GM18505 (cell line): ENCODE measurements at regions not wholly inside any gene's neighbourhood (a gene's known extent, or its start where the extent isn't known, plus 50 kb on each side); places are given as distances from the start of the nearest gene placed in this dataset.
"Not testable (repeated sequence)": the region's sequence is repeated elsewhere in the genome, so short reads cannot be mapped to it uniquely, and the experiment has no call there.

ENCODE experiments used
- ATAC-seq: cut with Tn5 transposase; IDR thresholded peaks from one replicate; pipeline ENCODE4 v1.9.1; 2021; ENCODE audit not compliant: unreplicated experiment
- POLR2A ChIP-seq: IDR thresholded peaks from 4 replicates; pipeline ENCODE4 v1.6.1; 2011; ENCODE audit warnings: borderline replicate concordance; ENCODE audit not compliant: insufficient read depth, insufficient read length; ENCODE audit errors: extremely low read depth

DNA sequence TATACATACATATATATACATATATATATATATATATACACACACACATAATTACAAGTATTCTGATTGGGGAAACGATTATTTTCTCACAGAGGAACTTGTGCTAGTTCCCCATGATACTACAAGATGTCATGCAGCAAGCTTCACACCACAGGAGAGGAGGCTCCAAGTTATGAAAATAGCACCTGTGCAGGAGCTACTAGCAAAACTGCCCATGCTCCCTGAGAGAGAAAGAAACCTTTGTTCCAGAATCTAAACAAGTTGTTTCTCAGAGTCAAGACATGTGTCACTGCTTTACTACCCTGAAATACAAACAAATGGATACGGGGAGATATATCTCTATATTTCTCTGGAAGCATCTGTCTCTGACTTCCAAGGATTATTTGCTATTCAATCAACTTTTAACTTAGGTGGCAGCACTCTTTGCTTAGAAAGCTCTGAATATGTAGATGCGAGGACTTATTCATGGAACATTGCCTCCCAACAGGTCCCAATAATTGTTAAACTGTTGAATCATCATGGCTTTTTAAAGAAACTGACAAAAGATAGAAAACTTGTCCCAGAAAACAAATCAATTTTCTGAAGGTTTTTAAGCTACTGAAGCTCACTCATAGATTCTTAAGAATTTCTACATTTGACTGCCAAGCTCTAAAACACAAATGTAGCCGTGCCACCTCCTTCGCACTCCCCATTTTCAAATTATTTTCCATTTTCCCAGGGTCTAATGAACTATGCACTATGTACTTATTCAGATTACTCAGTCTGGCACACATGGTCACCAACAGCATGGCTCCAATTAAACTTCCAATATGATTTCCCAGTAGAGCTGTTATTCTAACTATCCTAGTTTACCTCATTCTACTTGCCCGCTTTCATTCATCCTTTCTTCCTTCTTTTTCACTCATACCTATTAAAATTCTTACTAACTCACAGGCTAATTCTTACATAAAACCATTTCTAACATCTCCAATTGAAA, 929.1 kb downstream of the LTN1 start:
- no peak for ATAC-seq
- no peak for TF ChIP-seq POLR2A

DNA sequence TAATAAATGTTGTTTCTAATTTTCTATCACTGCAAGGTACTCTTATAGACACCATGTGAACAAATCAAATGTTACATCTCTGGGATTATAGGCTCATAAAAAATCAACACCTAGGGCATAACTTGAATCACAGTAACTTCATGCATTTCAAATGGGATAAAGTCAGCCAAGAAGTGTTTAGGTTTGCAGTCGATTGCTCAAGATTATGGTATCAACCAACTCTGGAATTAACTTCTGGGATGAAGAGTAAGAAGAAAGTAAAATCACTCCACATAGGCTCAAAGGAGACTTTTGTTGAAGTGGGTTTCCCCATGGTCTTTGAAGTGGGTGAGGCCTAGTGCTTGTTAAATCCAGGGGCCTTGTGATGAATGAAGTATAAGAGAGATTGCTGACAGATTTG, 939.7 kb downstream of the LTN1 start:
- ATAC-seq, result not testable (repeated sequence)

DNA sequence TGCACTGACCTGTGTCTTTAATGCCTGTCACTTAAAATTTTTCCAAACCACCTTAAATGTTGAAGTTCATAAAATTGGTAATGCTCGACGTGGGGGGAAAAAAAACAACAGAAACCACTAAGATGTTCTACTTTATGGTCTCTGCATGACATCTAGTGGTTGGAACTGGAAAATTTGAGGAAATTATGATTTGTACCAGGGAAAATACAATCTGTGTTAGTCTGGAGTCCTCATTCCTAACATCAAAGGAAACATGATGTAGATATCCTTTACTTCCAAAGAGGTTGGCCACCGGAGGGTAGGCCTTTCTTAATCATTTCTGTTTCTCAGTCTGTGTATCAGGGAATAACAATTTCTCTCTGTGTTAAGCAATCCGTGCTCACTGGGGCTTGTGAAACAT, 941.0 kb downstream of the LTN1 start:
- ATAC-seq, result not testable (repeated sequence)

DNA sequence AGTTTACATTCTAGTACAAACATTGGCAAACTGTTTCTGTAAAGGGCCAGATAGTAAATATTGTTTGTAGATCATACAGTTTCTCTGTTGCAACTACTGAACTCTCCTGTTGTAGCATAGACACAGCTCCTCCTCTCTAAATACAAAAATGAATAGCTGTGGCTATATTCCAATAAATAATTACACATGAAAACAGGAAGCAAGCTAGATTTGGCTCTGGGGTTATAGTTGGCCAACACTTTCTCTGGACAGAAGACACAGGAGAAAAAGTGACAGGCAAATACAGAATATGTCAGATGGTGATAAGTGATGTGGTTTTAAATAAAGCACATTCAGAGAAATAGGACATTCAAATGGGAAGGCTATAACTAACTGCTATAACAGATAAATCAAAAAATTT, 957.0 kb downstream of the LTN1 start:
- not testable (repeated sequence) for ATAC-seq

DNA sequence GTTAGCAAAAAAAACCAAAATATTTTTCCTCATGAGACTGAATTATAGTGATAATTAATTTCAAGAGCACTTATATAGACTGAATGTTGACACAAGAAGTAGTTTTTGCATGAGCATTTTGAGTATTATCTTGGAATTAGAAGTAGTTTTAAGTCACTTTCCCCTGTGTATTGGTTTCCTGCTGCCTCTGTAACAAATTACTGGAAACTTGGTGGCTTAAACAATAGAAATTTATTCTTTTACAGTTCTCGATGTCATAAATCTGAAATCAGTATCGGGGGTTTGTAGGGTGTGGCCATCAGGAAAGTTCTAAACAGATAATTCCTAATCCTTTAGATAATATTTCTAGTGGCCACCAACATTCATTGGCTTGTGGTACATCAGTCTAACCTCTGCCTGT, 957.8 kb downstream of the LTN1 start:
- ATAC-seq, result not testable (repeated sequence)

DNA sequence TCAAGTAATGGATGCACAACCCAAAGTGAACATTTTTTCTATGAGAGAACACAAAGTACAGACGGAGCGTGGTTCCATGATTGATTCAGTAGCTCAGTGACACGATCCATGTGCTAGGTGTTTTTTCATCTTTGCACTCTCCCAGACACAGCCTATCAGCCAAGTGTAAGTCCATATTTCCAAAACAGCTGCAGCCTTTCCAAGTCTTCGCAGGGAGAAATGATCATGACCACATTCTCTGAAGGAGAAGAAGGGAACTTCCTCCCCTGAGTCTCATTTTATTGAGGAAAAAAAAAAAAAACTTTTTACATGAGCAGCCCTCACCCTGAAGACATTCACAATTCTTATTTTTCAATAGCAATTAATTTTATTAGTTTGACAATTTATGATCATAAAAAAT, 958.3 kb downstream of the LTN1 start:
- ATAC-seq, result not testable (repeated sequence)

DNA sequence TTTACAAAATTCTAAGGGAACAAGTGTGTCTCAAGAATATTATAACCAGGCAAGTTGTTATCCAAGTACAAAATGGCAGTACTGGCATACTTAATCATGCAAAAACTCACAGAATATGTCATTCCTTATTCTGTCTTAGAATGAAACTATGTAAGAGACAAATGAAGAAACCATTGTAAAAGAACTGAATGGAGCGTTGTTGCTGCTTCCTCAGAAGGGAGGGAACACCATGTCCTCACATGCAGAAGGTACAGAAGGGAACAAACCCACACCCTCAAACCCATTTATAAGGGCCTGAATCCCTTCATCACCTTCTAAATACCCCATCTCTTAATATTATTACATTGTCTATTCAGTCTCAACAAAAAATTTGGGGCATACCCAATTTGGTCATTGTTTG, 960.0 kb downstream of the LTN1 start:
- ATAC-seq, result not testable (repeated sequence)

DNA sequence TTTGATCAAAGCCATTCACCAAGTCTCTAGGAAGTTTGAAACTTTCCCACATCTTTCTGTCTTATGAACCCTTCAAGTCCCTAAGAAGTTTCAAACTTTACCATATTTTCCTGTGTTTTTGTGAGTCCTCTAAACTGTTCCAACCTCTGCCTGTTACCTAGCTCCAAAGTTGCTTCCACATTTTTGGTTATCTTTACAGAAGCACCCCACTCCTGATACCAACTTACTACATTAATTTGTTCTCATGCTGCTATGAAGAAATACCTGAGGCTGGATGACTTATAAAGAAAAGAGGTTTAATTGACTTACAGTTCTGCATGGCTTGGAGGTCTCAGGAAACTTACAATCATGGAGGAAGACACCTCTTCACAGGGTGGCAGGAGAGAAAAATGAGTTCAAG, 961.6 kb downstream of the LTN1 start:
- not testable (repeated sequence) for ATAC-seq

DNA sequence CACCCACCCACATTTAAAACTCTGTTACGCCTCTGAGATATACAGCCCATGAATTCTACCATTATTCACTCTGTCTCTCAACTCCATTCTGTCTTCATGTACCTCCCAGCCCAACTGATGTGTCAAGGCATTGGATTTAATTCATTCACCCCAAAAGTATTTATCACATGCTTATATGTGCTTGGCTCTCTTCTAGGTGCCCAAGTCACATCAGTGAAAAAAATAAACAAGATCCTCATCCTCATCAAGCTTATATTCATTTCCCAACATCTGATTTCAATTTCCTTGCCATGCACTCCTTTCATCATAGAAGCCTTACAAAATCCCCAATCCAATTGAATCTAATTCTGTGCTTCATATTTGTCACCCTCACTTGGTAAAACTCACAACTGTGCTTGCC, 967.6 kb downstream of the LTN1 start:
- TF ChIP-seq POLR2A, result no peak
- ATAC-seq, result no peak

DNA sequence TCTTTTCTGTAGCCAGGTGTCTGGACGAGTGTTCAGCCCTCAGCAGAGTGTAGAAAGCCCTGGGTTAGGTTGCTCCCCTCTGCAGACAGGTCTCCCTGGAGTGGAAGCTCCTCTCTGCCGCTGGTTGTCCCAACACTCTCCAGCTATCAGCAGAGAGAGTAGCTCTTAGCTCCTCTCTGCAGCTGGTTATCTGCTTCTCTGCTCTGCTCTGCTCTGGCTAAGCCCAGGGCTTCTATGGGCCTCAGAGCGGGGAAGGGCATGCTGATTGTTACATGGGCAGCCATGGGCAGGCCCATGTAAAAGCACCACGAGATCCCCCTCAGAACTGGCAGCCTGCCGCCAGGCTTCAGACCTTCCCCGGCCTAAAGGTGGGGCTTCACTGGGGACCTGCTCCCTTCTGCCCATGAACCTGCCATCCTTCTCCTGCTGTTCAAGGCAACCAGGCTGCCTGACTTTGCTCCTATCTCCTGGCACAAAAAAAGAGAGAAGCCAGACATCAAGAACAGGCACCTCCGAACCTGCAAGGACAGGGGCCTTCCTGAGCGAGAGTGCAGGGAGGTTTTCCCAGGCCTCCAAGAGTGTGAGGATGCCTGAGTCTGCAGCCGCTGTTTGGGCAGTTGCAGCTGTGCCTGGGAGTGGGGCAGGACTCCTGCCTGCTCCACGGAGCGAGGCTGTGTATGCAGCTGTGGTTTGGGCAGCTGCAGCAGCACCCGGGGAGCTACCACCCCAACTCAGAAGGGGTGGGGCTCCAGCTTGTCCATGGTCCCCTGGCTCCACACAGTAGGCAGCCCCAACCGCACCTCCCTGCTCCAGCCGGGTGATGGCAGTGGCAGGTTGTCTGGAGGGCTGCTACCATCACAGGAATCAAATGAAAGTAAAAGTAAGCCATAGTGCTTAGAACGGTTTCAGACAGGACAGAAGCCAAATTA, 973.7 kb downstream of the LTN1 start:
- no peak for TF ChIP-seq POLR2A
- ATAC-seq, result no peak

DNA sequence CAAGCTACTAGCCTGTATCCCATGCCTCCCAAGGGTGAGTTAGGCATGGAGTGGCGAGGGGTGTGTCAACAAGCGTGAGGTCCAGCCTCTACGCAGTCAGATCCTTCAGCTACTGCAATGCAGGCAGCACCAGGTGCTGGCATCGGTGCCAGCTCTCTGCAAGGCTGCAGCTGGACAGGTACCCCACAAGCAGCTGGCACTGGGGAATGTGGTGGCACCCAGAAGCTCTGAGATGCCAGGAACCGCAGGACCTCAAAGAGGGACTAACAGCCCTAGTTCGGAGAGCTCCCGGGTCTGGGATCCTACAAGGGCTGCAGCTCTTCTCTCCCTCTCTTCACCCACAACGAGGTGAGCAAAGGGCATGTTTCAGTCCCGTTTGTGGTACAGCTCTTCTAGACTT, 974.5 kb downstream of the LTN1 start:
- TF ChIP-seq POLR2A, result no peak
- ATAC-seq, result no peak

DNA sequence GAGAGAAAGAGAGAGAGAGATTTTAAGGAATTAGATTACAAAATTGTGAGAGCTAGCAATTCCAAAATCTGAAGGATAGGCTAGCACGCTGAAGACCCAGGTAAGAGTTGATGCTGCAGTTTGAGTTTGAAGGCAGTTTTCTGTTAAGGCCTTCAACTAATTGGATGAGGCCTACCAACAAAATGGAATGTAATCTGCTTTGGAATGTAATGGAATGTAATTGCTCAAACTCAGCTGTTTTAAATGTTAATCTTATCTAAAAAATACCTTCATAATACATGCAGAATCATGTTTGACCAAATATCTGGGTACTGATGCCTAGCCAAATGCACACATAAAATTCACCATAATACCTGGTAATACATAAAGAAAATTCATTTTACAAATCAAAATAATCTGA, 976.1 kb downstream of the LTN1 start:
- no peak for TF ChIP-seq POLR2A
- ATAC-seq, result no peak

DNA sequence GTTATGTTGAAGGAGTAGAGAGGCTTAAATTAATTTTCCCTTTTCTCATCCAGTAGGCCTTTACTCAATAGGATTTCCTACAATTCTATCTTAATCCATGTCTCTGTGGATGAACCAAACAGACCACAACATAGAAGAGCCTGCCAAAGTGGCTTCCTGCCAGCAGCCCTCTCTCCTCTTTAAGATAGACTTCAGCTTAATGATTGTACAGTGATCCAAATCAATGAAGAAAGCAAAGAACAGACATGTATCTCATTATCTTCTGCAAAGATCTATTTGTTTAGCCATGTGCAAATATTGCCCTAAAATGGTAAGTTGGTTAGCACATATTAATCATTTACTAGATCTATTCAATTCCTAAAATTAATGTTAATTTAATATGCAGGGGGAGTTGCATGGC, 979.6 kb downstream of the LTN1 start:
- not testable (repeated sequence) for ATAC-seq

DNA sequence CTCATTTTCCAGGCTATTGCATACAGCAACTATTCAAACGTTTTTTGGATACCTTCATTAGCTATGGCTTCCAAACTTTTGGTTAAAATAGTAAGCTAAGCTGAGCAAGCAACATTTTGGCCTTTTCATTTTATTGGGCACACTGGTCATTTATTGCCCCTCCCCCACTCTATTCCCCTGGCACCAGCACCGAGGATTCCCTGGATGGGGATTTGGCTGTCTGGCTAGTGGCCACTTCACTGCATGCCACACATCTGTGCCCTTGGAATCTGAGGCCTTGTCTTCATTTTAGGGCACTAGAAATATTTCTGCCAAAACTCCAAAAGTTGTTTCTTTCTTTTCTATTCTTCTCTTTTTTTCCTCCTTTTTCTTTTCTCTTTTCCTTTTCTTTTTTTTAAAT, 980.7 kb downstream of the LTN1 start:
- ATAC-seq, result not testable (repeated sequence)

DNA sequence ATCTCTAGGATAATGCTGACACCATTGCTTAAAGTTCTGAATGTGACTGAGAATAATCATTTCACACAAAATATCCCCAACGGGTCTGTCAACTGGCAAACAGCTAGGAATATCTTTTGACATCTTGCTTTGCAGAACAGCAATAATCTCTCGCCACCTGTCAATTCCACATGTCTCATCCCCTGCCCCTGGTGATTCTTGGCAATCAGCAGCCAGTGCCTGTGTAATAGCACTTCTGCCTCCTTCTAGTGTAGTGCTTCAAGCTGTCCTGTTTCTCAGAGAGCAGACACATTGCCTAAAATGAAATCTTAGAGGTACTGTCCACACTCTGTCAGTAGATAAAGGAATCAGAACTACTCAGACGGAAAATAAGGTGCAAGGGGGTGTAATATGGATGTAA, 984.4 kb downstream of the LTN1 start:
- ATAC-seq, result not testable (repeated sequence)

DNA sequence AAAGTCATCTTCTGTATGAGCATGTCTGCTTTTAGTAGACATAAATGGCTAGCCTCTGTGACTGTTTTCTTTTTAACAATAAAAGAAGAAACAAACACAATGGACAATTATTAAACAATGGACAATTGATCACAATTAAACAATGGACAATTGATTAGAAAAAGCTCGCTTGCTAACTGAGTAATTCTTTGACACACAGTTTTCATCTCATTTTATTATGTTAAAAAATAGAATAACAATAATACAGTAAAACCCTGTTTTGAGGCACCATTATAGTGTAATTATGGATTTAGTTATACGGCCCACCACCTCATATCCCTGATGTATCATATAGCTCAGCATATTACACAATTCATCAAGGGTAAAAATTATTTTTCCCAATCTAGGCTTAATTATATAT, 989.0 kb downstream of the LTN1 start:
- not testable (repeated sequence) for ATAC-seq

DNA sequence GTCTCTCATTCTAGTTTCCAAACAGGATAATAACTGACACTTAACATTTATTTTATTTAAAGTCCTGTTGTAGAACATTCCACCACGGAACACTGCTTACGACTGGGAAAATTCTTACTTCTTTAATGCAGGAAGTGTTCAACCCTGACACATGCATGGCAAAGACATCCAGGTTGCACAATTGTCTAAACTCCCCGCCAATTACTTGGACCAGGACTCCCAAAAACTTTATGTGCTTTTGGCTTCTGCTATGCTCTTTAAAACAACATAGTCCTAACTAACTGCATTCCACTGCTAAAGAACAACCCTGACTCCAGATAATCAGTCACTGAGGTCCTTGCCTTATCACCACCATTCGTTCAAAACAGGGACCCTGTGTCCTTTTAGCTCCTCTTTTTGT, 995.8 kb downstream of the LTN1 start:
- not testable (repeated sequence) for ATAC-seq

DNA sequence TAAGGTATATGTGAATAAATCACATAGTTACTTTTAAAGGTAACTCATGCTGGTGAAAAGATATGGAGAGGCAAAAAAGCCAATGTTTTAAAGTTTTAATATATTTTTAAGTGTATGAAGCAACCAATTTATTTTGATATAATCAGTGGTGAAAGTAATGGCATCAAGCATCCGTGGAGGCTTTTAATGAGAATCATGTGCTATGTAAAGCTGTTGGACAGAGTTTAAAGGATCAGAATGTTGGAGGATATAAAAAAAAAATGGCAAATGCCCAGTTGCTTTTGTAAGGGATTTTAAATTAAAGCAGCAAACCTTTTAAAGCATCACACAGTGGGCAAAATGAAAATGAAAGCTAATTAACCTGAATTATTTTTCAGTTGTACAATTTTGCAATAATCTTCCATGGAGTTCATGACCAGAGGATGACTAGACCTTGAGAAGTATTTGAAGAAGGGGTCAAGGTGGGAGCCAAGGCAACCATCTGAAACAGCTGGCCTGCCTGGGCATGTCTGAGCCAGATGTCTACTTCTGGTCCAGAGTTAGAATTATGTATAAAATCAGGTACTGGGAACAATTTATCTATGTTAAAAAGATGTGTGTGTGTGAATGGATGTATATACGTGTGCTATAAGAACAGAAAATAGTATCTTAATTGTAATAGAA, 1007.9 kb downstream of the LTN1 start:
- not testable (repeated sequence) for ATAC-seq

DNA sequence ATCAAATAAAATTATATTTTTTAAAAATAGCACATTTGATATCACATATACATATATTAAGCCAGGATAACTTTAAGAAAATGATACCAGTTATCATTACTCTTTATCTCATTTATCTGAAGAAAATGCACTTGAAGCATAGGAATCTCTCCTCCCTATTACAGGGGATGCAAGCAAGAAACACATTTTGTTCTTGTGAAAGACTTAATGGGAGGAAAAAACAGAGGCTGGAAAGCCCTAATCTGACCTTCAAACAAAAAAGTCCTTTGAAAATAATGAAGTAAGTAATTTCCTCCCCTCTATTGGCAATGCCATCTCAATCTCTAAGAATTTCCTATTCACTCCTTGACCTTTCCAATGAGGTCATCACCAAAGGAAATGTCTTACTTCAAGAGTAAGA, 1012.6 kb upstream of the ADAMTS5 start:
- ATAC-seq, result not testable (repeated sequence)
